Keratinocyte (primary cell): ENCODE measurements at regions not wholly inside any gene's neighbourhood (a gene's known extent, or its start where the extent isn't known, plus 50 kb on each side); places are given as distances from the start of the nearest gene placed in this dataset.

Source experiments
- EZH2 ChIP-seq: IDR thresholded peaks from one replicate; pipeline ENCODE4 v1.6.1; 2012; ENCODE audit warnings: inconsistent platforms, mild to moderate bottlenecking, low read length, moderate library complexity
- TF ChIP-seq, protein P1 (sequence below), 3 experiments: IDR thresholded peaks in 1 of 3; conservative IDR thresholded peaks in 1 of 3; optimal IDR thresholded peaks in 1 of 3; 2 replicates in 2 of 3; 3 replicates in 1 of 3; pipeline versions ENCODE3 to v1.5.1; 2011; ENCODE audit warnings: low read length in 3 of 3, mild to moderate bottlenecking in 3 of 3, moderate library complexity in 2 of 3, control low read depth in 1 of 3, inconsistent platforms in 1 of 3; ENCODE audit not compliant: insufficient read depth in 2 of 3; ENCODE audit errors: extremely low read depth in 1 of 3

DNA sequence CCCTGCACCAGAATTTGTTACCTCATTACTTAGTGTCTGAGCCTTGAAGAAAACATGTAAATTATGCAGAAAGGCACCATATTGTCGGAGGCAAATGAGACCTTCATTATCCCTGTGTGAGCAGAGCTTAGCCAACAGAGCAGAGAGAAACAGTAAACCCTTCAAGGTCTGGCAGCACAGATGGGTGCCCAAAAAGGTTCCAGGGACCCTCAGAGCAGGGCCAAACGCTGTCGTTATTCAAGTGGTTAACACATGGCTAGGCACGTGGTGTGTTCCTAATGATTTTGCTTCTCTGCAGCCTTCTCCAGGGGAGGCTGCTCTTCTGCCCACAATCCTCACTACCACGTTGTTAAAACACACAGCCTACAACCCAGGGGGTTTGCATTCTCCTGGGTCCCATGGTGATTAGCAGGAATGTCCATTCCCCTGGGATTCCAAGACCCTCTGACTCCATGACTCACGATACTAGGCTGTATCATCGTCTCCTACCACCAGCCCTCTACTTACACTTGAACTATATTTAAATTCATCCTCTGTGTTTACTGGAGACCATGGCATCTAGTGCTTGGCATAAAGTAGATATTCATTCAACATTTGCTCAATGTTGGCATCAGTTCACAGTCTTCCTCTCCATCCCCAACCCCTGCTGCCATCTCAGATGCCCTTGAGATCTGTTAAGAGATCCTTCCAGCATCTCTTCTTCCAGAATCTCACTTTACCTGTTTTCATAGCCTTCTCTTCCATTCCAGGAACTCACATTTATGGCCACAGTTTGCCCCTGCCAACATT, 174.5 kb upstream of the RAD23B start:
- TF ChIP-seq, protein P1, sequence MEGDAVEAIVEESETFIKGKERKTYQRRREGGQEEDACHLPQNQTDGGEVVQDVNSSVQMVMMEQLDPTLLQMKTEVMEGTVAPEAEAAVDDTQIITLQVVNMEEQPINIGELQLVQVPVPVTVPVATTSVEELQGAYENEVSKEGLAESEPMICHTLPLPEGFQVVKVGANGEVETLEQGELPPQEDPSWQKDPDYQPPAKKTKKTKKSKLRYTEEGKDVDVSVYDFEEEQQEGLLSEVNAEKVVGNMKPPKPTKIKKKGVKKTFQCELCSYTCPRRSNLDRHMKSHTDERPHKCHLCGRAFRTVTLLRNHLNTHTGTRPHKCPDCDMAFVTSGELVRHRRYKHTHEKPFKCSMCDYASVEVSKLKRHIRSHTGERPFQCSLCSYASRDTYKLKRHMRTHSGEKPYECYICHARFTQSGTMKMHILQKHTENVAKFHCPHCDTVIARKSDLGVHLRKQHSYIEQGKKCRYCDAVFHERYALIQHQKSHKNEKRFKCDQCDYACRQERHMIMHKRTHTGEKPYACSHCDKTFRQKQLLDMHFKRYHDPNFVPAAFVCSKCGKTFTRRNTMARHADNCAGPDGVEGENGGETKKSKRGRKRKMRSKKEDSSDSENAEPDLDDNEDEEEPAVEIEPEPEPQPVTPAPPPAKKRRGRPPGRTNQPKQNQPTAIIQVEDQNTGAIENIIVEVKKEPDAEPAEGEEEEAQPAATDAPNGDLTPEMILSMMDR (optimal IDR thresholded peaks at IDR 0.05 in 1 of 3, IDR thresholded peaks at IDR 0.05 in 1 of 3, conservative IDR thresholded peaks at IDR 0.05 in 1 of 3; ENCODE audit: extremely low read depth in 1 of 3, insufficient read depth in 2 of 3, low read length in 3 of 3) = no peak
- no peak for TF ChIP-seq EZH2
